Glomerular visceral epithelial cell (primary cell): ENCODE measurements at regions not wholly inside any gene's neighbourhood (a gene's known extent, or its start where the extent isn't known, plus 50 kb on each side); places are given as distances from the start of the nearest gene placed in this dataset.
A peak's percentile ranks its signal among the peaks of the same experiment; 100 is the strongest.
"Not testable (repeated sequence)": the region's sequence is repeated elsewhere in the genome, so short reads cannot be mapped to it uniquely, and the experiment has no call there.

ENCODE experiments used
- DNase-seq: peaks from one replicate; pipeline ENCODE4 v3.0.0-alpha.2; 2016; ENCODE audit errors: extremely low spot score

DNA sequence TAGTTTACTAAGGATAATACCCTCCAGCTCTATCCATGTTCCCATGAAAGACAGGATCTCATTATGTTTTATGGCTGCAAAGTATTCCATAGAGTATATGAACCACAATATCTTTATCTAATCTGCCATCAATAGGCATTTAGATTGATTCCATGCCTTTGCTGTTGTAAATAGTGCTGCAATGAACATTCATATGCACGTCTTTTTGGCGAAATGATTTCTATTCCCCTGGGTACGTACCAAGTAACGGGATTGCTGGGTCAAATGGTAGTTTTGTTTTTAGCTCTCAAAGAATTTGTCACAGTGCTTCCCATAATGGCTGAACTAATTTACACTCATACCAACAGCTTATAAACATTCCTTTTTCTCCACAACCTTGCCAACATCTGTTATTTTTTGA, 750.9 kb downstream of the BRINP3 start:
- no peak for DNase-seq

DNA sequence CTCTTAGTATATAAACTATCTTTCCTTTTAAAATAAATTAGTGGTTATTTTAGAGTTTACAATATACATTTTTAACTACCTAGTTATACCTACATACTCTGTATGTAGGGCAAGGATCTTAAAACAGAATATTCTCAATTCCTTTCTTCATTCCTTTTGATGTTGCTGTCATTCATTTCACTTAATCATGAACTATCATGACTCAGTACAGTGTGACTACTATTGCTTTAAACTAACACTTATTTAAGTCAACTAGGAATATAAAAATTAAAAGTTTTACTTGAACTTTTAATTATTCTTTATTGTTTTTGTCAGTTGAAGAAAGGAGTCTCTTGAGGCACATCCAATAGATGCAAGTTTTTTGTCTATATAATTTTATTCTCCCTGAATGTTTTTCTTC, 726.4 kb downstream of the BRINP3 start:
- DNase-seq = no peak

DNA sequence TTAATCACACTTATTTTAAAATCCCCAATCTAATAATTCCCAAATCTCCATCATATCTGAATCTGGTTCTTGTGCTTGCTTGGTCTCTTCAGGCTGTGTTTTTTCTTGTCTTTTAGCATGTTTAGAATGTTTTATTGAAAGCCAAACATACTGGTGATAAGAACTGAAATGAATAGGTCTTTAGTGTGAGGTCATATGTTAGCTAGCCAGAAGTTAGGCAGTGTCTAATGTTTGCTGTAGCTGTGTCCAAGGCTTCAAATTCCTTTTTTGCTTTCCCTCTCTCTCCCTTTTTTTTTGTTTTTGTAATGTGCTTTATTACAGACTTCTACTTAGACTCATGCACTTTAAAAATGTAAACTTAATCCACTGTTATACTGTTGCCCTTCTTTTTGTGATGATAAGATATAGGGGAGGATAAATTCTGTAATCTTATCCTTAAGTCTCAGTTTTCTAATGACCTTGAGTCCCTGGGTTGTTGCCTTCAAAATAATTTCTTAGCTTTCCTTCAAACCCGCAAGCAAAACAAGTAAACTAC, 725.1 kb downstream of the BRINP3 start:
- no peak for DNase-seq

DNA sequence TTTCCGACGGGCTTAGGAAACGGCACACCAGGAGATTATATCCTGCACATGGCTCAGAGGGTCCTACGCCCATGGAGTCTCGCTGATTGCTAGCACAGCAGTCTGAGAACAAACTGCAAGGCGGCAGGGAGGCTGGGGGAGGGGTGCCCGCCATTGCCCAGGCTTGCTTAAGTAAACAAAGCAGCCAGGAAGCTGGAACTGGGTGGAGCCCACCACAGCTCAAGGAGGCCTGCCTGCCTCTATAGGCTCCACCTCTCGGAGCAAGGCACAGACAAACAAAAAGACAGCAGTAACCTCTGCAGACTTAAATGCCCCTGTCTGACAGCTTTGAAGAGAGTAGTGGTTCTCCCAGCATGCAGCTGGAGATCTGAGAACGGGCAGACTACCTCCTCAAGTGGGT, 722.6 kb downstream of the BRINP3 start:
- DNase-seq = not testable (repeated sequence)

GRCh38 chr1:189764391-189765320, 713.0 kb downstream of the BRINP3 start:
- no peak for DNase-seq

DNA sequence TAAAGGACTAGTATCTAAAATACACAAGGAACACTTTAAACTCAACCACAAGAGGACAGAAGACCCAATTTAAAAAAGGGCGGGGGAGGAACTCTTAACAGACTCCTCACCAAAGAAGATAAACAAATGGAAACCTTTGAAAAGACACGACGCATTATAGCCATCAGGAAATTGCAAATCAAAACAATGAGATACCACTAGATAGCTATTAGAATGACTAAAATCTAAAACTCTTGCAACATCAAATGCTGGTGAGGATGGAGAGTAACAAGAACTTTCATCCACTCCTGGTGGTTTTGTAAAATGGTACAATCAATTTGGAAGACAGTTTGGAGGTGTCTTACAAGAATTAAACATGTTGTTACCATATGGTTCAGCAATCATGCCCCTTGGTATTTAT, 708.2 kb downstream of the BRINP3 start:
- no peak for DNase-seq

DNA sequence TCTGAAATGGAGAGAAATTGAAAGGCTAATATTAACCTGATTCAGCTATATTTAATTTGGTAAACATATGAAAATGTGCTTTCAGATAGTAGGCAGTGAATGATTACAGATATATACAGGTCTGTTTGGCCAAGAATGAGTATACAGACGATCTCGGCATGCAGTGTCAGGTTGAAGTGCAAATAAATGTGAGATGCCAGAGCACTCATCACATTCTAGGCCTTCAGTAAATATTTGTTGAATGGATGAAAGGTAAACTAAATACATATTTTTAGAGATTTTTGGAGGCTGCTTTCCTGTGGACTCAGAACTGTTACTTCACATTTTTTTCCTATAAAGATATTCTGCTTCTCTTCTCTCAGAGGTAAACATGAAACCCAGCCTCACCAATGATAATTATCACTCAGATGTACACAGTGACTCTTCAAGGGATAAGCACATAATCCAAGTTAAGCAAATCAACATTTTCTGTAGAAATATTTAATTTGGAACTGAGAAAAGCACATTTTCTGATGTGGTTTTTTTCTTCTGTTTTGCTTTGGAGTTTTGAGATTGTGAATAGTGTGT, 702.9 kb downstream of the BRINP3 start:
- no peak for DNase-seq

GRCh38 chr1:189775343-189775742, 702.3 kb downstream of the BRINP3 start:
- peak; percentile 26 for DNase-seq

DNA sequence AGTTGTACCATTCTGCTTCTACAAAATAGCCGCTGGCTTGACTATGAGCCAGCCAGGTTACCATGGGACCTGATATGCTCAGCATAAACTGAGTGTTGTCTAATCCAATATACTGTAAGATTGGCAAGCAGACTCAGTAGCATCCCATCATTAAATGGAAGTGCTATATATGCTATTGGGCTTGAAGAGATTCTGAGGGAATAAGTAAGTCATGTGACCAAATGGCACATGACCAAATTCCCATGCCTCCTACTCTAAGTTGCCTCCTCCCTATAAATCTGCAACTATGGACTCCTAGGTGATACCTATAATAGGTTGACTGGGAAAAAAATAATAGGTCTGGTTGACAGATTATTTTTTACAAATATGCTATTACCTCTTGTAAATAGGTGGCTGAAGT, 698.6 kb downstream of the BRINP3 start:
- DNase-seq = no peak

DNA sequence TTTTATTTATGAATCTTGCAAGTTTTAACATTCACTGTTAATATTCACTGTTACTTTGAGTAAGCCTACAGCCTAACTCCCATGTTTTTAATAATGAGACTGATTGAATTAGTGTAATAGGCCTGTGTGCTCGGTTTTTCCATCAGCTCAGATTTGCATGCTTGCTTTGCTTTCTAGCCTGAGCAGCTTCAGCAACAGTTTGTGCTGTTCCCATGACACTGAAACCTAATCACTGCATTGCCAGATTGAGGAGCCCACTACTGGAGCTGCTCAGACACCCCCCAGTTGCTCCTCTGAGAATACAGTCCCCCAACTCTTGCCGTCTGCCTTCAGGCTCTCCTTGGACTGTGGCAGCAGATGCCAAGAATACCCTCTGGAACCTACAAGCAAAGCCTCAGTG, 695.4 kb downstream of the BRINP3 start:
- no peak for DNase-seq

DNA sequence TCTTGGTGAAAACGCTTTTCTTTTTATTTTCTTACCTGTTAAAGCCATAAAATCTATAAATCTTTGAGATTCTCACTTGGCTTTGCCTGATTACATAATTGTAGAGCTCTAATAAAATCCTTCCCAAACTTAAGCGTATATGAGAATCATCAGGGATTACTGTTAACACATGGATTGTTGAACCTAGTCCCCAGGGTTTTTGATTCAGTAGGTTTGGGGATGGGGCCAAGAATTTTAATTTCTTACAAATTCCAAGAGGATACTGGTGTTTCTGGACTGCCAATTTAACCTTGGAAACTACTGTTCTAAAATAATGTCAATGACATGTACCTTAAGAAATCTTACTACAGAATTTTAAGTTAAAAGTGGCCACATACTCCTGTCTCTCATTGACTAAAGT, 694.2 kb downstream of the BRINP3 start:
- DNase-seq = no peak

- no peak for DNase-seq
These were observed 690.9 kb downstream of the BRINP3 start for GRCh38 chr1:189786761-189787160.

DNA sequence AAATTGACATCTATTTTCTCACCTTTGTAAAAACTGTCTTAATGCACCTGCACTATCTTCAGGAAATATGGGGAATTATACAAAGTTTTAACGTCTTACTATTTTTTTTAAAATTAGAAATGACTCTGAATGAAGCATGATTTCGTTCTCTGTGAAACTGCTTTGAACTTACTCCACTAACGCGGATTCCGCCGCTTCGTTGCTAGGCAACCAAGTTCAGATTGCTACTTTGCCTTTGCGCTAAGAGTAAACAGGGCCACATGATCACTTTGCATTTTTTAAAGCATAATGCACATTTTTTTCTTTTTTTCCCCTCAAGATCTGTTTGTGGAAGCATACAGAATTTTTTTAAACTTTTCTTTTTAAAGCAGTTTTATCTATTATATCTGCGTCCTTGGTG, 690.5 kb downstream of the BRINP3 start:
- DNase-seq = no peak

- DNase-seq = no peak
These were observed 687.3 kb downstream of the BRINP3 start for GRCh38 chr1:189790335-189790734.

DNA sequence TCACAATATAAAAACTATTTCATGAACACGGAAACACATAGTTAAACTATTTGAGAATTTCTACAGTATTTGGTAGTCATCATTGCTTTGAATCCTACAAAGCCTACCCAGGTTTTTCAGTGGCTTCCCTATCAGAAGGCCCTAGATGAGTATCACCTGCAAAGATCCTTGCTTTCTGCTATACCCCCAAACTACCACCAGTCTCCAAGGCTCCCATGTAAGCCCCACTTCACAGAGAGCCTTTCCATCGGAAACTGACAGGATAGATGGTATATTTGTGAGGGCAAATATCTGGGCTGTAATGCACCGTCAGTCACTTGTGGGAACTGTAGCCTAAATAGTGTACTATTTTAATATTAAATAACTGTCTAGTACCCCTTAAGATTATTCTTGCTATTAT, 674.3 kb downstream of the BRINP3 start:
- DNase-seq = no peak

GRCh38 chr1:189804352-189804751, 673.3 kb downstream of the BRINP3 start:
- no peak for DNase-seq

GRCh38 chr1:189805735-189806134, 671.9 kb downstream of the BRINP3 start:
- DNase-seq = no peak

DNA sequence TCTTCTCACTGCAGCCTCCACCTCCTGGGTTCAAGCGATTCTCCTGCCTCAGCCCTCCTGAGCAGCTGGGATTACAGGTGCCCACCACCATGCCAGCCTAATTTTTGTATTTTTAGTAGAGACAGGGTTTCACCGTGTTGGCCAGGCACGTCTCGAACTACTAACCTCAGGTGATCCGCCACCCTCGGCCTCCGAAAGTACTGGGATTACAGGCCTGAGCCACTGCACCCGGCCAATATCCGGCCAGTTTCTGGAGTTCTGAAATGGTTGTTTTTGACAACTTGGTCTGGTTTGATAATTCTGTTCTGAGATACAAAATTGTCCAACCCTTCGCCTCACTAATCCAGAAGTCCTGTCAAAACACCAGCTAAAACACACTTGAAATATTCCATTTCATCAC, 667.0 kb downstream of the BRINP3 start:
- not testable (repeated sequence) for DNase-seq

DNA sequence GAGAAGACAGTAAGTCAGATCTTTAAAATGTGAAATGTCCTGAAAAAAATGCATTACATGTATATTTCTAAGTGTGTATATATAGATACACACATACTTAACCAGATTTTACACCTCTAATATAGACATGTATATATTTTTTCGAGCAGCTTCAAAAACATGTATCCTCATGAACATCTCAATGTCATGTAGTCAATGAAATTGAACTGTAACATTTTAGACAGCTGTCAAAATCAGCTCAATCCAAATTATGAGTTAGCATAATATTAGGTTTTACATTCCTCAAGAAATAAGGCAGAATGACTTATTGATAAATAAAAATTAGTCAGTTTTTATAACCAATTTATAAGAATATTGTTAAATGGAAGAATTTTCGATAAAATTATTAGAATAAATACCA, 665.7 kb downstream of the BRINP3 start:
- DNase-seq = no peak

DNA sequence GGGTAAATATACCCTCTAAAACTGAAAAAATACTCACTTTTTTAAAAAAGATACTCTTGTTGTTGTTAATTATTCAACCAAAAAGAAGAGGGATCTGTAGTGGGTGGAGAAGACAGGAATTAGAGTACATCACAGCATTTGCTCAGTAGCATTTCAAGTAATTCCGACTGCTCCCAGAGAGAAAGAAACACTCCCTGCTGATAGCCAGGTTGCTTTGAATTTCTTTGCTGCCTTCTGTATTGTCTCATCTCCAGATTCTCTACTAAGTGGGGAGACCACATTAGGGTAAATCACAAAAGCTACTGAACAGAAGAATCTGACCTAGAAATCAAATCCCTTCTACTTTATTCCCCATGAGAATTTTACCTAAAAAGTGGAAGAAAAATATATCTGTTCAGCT, 661.1 kb downstream of the BRINP3 start:
- DNase-seq = no peak

DNA sequence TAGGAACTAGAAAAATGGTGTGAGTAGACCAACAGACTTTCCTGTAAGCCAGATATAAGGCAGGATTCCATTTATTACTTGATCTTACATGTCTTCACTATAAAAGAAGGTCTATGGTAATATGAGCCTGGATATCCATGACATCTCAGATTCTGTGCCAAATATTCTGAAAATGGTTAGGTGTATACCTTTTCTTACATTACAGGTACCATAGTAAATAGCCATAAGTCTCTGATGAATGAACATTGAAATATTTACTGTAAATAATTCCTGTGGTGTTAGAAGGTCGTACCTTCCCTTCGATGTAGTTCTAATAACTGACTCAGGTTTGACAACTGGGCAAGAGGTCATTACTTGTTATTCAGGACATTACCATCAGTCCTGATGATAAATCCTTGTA, 657.9 kb downstream of the BRINP3 start:
- no peak for DNase-seq

GRCh38 chr1:189821833-189822232, 655.8 kb downstream of the BRINP3 start:
- DNase-seq = no peak

GRCh38 chr1:189834813-189835212, 642.9 kb downstream of the BRINP3 start:
- DNase-seq = no peak
